PFSK-1 (cell line): ENCODE measurements at regions not wholly inside any gene's neighbourhood (a gene's known extent, or its start where the extent isn't known, plus 50 kb on each side); places are given as distances from the start of the nearest gene placed in this dataset.

Experiments used
- FOXP2 ChIP-seq: optimal IDR thresholded peaks from 2 replicates; pipeline ENCODE3; 2011; ENCODE audit warnings: borderline replicate concordance, control low read depth, inconsistent platforms; ENCODE audit not compliant: insufficient read depth; ENCODE audit errors: extremely low read length, extremely low read depth
- POLR2AphosphoS5 ChIP-seq: IDR thresholded peaks from 2 replicates; pipeline ENCODE4 v1.6.1; 2012; ENCODE audit warnings: low read depth, mild to moderate bottlenecking, control low read depth, low read length, moderate library complexity
- SIN3A ChIP-seq: IDR thresholded peaks from 2 replicates; pipeline ENCODE4 v1.6.1; 2012; ENCODE audit warnings: mild to moderate bottlenecking, low read length, moderate library complexity, borderline replicate concordance; ENCODE audit not compliant: insufficient read depth
- TAF1 ChIP-seq: IDR thresholded peaks from 2 replicates; pipeline ENCODE4 v1.6.1; 2012; ENCODE audit warnings: low read length, control low read depth, borderline replicate concordance; ENCODE audit not compliant: insufficient read depth
- TF ChIP-seq, protein P1 (sequence below), 2 experiments: IDR thresholded peaks; 2 replicates each; pipeline versions ENCODE4 v1.6.1 to v1.8.0; 2011 to 2012; ENCODE audit warnings: low read depth in 2 of 2, low read length in 2 of 2, control low read depth in 1 of 2, inconsistent platforms in 1 of 2, mild to moderate bottlenecking in 1 of 2, moderate library complexity in 1 of 2; ENCODE audit not compliant: insufficient read depth in 1 of 2

DNA sequence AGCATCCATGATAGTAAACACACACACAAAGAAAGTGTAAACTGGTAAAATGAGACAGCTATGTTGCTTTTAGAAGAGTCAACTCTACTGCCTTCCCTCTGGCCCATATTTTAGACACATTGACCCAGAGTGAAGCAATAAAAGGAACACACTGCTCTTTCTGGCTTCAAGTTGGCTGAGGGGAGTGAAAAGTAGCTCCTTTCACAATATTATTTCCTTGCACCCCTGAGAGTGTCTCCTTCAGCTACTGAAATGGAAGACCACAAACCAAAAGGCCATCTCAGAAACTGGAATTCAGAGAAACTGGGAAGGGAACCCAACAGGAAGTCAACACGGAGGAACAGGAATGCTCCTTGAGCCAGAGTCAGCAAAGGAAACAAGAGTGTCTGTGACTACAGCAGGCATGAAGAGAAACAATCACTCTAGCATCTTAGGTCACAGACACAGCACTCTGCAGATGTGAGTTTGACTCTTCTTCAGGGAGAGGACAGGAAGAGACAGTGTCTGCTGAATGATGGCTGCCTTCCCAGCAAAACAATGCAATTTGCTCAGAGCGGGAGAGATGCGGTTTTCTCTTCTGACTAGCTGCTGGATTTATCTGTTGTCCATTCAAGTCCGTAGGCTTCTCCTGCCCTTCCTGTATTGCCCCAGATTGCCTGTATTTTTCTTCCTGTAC is 106.7 kb downstream of the SPATA18 start:
- TF ChIP-seq SIN3A (peak; percentile 39; the same call in 1 of the 2 replicates), POLR2AphosphoS5 (peak; percentile 62; the same call in 1 of the 2 replicates), TAF1 (no peak)
- TF ChIP-seq, protein P1, sequence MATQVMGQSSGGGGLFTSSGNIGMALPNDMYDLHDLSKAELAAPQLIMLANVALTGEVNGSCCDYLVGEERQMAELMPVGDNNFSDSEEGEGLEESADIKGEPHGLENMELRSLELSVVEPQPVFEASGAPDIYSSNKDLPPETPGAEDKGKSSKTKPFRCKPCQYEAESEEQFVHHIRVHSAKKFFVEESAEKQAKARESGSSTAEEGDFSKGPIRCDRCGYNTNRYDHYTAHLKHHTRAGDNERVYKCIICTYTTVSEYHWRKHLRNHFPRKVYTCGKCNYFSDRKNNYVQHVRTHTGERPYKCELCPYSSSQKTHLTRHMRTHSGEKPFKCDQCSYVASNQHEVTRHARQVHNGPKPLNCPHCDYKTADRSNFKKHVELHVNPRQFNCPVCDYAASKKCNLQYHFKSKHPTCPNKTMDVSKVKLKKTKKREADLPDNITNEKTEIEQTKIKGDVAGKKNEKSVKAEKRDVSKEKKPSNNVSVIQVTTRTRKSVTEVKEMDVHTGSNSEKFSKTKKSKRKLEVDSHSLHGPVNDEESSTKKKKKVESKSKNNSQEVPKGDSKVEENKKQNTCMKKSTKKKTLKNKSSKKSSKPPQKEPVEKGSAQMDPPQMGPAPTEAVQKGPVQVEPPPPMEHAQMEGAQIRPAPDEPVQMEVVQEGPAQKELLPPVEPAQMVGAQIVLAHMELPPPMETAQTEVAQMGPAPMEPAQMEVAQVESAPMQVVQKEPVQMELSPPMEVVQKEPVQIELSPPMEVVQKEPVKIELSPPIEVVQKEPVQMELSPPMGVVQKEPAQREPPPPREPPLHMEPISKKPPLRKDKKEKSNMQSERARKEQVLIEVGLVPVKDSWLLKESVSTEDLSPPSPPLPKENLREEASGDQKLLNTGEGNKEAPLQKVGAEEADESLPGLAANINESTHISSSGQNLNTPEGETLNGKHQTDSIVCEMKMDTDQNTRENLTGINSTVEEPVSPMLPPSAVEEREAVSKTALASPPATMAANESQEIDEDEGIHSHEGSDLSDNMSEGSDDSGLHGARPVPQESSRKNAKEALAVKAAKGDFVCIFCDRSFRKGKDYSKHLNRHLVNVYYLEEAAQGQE (IDR thresholded peaks at IDR 0.05; ENCODE audit: insufficient read depth in 1 of 2, low read depth in 2 of 2, low read length in 2 of 2), result 0 out of 4 replicates have a peak, but pooled peaks of 1 of the 2 experiments have one; percentile 67

DNA sequence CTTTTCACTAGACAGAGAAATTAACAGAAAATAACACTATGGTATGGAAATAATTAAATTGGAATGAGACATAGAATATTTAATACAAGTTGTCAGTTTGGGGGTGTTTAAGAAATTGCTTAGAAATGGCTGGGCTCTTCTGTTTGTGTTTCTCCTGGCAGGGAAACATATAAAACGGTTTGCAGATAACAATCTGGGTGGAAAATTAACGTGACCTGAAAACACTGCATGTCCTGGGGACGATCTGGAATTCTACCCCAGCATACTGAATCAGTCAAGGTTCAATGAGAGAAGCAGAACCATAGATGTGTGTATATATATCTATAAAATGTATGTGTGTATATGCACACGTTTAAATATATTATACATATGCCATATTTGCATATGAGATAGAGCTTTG is 109.8 kb downstream of the SPATA18 start:
- no peak for TF ChIP-seq FOXP2

DNA sequence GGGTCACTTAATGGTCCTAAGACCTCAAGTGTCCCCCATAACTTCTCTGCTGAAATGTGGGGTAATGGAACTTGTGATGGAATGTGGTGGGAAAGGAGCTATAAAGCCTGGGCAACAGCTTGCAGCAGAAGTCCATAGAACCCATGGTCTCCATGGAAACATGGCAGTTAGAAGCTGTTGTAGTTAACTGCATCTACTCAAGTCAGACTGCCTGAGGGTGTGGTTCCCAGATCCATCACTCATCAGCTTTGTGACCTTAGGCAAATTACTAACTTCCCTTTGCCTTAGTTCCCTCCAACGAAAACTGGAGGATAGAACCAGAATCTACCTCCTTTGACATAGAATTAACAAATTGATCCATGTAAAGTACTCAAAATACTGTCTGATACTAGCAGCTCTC is 113.0 kb downstream of the SPATA18 start:
- no peak for TF ChIP-seq FOXP2
- no peak for TF ChIP-seq TAF1
- TF ChIP-seq SIN3A, result no peak
- TF ChIP-seq, protein P1 (IDR thresholded peaks at IDR 0.05; ENCODE audit: insufficient read depth in 1 of 2, low read depth in 2 of 2, low read length in 2 of 2), result no peak
- no peak for TF ChIP-seq POLR2AphosphoS5

DNA sequence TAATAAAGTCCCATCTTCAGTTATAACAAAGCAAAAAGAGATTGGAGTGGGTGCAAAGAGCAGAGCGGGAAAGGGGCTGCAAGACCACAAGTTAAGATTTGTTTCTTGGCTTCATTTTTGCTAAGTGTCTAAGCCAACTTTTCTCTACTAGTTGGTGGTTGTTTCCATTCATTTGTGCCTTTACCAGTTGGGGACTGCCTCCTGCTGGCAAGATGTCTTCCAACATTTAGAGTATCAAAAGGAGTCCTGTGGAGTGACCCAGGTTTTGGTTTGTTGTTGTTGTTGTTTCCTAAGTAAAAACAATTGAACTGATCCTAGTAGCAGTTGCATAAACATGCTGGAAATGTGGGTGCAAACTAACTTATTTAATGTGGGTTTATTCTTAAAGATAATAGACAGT is 121.1 kb downstream of the SPATA18 start:
- TF ChIP-seq FOXP2 (no peak), POLR2AphosphoS5 (no peak), TAF1 (no peak), SIN3A (no peak)
- TF ChIP-seq, protein P1 (IDR thresholded peaks at IDR 0.05; ENCODE audit: insufficient read depth in 1 of 2, low read depth in 2 of 2, low read length in 2 of 2), result no peak

DNA sequence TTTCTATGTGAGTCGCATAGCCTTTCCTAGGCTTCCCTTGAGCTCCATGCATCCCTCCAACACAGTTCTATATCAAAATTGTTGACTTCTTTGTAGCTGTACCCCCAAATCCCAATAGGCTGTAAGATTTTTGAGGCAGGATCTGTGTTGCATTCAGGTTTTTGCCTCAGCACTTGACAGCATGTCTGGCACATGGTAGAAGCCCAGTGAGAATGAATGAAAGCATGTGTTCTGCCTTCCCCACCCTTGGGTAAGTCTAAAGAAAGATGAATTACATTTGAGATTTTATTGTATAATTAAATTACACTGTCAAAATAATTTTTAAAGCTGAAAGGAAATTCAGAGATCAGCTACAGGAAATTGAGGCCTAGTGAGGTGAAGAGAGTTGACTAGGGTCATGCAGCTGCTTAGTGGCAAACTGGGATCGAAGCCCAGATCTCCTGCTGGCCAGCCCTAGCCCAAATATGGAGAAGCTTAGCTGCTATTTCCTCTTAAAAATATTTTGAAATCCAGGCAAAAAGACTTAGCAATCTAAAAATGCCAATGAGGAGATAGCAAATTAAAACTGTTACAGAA is 122.5 kb downstream of the SPATA18 start:
- TF ChIP-seq POLR2AphosphoS5, result no peak
- TF ChIP-seq, protein P1 (IDR thresholded peaks at IDR 0.05; ENCODE audit: insufficient read depth in 1 of 2, low read depth in 2 of 2, low read length in 2 of 2), result peak in 1 of 2 experiments; percentile 37; a peak in 1 of 4 replicates
- TF ChIP-seq TAF1, result no peak
- TF ChIP-seq FOXP2, result no peak
